Suppressor macrophage treated with lipopolysaccharide for 4 hours (primary cell): ENCODE measurements at regions not wholly inside any gene's neighbourhood (a gene's known extent, or its start where the extent isn't known, plus 50 kb on each side); places are given as distances from the start of the nearest gene placed in this dataset.

Experiments used
- DNase-seq: peaks from one replicate; pipeline ENCODE4 v3.0.0-alpha.2; 2020

DNA sequence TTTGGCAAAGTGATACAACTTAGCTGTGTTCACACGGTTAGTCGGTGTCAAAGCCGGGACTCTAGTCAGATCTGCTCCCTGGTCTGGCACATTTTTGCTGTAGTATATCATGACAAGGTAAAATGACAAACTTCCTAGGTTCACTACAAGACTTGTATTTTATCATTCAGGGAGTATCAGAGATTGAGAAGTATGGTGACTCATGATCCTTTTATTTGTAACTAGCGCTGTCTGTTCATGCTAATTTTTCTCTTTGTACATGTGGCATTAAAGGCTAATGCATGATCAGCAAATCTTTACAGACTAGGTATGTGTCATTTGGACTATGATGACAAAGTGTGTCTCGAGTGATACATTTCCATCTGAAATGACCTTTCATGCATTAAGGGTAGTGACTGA lies 326.7 kb downstream of the SIPA1L2 start:
- no peak for DNase-seq

DNA sequence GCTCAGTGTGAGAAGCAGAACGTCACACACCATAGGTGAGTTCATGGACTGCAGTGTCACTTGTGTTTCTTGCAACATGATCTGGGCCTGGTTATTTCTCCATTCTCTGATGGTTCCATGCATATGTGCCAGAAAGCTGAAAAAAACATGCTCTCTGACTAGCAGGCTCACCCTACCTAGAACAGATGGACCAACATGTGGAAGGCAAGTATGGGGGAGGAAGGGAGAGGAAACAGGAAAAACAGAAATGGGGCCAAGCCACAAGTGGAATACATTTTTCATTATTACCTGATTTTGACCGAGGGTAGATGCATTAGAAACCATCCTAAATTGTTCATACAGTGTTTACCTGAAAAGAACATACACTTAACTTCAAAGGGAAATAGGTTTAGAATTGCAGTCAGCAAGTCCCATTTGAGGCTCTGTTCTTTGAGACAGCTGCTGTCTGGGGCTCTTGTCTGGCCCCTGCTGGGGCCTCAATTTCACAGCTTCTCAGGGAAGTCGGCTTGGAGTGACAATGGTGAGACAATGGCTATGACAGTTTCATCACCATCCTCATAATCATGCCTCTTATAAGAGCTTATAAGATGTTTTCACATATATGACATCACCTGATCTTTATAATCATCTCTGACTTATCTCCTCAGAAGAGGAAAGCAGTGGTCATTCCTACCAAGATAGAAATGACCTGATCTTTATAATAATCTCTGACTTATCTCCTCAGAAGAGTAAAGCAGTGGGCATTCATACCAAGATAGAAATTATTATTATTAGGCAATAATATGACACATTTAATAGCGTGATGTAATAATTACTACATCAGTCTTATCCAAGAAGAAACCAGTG lies 327.3 kb downstream of the SIPA1L2 start:
- DNase-seq, result no peak

DNA sequence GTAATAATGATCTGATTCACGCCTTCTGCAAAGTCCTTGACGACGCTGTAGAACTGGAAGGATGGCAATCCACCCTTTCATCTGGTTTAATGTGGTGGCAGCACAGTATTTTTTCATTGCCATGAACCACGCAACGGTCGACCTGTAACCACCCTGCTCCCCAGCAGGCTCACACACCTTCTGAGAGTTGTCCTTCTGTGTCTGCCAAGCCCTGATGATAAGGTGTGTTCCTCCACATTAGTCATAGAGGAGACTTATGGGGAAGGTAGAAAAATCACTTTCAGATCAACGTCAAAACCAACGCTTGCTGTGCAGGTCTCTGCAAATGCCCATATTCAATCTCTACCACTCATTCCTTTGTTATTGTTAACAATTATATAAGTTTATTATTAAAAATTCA lies 328.7 kb downstream of the SIPA1L2 start:
- DNase-seq, result no peak

DNA sequence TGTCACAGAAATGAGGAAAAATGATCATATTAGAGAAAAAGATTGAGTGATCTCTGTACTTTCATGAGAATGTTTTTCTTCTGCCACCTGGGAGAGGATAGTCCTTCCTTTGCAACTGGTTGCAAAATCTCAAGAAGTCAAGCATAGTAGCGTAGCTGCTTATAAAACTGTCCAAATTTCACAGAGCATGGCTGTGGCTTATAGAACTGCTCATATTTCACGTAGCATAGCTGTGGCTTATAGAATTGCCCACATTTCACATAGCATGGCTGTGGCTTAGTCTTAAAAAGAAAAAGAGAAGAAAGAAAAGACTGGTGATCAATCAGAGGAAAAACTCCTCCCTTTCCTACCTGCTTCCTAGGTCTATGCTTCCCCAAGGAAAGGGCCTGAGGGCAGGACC lies 329.5 kb downstream of the SIPA1L2 start:
- no peak for DNase-seq

DNA sequence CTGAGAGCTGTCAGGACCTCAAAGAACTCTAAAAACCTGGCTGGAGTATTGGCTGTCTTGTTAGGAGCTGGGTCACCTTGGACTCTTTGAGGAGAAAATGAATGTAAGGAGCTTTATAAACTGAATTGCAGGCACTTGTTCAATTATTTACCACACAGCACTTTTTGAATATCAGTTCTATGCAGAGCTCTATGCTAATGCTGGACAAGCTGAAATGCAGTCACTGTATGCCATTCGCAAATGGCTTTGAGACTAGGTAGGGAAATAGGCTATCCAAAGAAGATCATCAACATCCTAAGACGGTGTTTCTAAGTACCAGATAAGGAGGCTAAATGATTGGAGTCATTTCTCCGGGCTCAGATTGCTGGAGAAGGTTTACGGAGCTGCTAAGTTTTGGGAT lies 333.5 kb downstream of the SIPA1L2 start:
- DNase-seq, result no peak

DNA sequence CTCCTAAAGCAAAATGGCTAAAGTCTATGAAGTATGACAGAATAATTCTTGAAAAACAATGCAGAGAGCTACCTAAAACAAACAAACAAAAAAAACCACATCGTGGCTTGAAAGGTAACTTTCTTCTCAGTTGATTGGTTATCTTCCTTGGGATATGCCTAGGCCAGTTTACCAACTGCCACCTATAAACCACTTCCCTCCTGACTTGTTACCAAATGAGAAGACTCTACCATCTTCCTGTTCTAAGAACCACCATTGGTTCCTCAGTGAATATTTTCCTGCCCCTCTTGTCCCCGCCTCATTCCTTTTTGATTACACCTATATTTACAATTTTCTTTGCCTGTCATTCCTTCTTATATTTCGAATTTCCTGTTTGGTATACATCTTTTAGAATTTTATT lies 336.6 kb downstream of the SIPA1L2 start:
- no peak for DNase-seq

DNA sequence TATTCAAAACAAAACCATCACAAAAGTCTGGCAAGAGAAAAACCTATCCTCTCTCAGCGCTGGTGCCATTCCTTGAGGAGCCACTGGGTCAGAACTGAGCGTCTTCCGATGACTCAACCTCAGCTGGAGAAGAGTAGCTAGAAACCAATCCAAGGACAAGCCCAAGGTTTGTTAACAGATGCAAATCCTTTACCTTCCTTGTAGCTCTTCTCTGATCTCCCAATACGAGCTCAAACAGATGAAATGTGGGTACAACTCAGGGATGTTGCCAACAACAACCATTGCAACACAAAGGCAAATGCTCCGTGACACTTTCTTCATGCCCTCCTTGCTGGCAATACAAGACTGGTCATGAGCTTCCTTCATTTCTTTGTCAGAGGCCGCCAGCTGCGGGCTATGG lies 337.1 kb downstream of the SIPA1L2 start:
- DNase-seq, result no peak

DNA sequence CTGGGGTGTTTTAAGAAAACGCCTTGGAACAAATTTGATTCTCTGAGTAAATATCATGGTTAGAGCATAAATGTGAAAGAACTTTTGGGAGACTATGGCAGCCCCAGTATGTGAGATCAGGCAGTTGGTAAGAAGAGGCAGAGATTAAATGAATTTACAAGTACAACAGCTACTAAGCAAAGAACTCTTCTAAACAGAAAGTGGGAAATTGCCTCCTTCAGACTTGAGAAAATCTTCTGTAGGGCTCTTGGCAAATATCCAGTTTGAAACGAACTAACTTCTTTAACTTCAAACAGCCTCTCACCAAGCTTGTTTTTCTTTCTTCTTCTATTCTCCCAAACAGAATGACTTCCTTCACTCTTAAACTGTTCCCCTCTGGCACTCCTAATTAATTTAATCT lies 337.7 kb downstream of the SIPA1L2 start:
- no peak for DNase-seq

DNA sequence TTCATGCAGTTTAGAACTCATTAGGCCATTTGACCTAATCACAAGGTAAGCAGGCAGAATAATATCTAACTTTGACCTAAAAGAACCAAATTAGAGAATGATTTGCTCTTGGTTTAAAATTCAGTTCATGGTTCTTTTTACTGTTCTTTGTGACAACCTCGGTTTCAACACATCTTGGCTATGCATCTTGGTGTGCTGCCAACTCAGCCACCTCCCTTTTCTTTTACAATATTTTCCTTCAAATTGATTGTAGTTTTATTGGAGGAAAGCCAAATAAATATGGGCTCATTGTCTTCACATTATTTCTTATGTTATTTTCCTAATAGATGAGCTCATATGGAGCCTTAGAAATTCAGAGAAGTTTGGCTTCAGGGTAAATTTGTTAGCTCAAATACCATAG lies 338.3 kb downstream of the SIPA1L2 start:
- DNase-seq, result no peak

DNA sequence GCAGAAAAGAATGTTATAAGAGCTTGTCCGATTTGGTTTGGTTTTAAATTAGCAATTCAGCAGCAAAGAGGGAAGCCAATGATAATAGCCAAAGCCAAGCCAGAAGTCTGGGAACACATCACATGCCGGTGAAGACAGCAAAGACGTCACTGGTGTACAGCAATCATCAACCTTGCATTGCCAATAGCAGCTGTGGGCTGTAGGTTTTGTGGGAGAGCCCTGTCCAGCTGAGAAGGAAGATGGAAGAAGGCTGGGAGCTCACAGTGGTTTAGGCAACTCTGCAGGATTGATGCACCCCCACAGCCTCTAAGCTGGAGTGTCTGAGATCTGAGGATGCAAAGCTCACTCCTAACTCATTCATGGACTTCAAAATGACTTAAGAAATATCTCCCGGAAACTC lies 338.7 kb downstream of the SIPA1L2 start:
- no peak for DNase-seq

DNA sequence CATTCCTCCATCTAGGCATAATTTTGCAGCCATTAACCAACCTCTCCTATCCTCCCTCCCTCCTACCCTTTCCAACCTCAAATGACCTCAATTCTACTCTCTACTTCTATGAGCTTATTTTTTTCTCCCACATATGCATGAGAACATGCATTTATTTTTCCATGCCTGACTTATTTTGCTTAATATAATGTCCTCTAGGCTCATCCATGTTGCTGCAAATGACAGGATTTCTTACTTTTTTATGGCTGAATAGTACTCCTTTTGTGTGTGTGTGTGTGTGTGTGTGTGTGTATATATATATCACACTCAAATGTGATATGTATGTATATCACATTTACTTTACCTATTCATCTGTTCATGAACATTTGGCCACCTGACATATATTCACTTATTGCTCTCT lies 339.4 kb downstream of the SIPA1L2 start:
- DNase-seq, result no peak

DNA sequence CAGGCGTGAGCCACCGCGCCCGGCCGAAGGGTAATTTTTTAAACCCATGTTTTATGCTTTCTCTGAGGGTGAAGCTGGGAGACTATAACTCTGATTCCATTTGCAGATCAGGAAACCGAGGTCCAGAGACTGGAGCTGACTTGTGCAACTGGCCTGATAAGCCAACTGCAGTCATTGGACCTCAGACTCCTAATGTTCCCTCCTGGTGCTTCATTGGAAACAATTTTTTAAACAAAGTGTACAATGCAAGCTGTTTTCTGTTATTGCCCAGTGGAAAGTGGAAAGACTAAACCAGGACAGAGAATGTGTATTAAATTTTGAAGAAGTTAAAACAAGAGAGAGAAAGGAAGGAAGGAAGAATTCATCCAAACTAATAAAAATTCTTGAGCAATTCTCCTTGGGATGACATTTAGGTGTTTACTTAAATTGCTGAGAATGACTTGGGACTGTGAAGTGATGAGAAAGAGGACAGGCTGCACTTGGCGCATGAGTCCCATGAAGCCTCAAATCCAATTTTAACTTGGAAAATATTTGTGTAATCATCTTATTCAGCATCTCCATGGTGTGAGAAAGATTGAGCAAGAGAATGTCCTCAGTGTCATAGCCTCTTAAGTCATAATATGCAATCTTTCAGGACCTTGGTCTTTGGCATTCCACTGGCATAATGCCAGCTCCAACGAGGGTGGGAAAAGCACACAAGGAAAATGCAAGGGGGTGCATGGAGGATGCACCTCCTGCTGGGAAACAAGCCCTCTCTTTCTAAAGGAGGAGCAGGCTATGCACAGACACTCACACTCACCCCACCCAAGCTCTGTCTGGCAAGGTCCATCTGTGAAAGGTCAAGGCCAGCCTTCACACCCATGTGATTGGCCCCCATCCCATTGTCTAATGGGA lies 342.0 kb downstream of the SIPA1L2 start:
- DNase-seq, result no peak

DNA sequence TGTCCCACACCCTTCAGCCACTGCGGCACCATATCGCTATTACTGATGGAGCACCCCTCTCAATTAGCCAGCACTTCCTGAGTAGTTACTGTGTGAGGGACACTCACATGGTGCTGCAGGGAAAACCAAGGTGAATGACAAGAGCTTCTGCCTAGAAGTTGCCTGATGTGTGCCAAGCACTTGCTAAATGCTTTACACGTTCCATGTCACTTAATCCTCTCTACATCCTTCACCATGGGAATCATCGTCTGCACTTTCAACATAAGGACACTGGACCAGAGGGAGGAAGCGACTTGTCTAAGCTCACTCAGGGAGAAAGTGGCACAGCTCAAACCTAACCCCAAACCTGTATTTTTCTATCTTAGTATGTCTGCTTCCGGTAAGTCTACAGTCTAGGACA lies 344.8 kb downstream of the SIPA1L2 start:
- no peak for DNase-seq

DNA sequence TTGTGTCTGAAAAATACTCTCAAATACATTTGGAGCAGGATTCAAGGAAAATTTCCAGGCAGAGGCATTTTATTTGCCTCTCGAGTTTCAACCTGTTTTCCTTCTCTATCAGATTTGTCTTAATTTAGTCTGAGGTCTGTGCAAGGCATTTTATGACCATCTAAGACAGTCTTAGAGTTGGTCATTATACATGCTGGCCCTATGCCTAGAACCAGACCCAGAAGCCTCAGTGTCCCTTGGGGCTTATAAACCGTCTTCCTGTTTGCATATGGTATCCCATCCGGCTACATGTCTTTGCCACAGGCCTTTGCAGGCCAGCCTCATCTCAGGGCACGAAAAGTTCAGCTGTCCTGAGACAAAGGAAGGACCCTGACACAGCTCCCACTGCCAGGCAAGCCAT lies 346.1 kb downstream of the SIPA1L2 start:
- no peak for DNase-seq

DNA sequence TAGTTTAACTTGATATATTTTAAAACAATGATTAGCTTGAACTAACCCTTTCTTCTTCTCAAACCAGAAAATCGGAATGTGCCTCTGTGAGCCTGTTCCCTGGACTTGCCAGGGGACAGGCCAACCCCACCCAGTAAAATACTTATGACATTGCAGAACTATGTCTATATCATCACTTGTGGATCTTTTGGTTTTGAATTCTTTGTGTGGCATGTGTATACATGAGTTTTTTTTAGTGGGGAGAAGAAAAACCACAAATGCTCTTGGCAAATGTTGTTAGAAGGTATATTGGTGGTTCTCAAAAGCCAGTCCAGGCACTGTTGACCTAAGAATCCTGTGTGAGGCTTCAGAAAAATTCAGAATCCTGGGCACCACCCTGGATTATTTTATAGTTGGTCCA lies 347.4 kb downstream of the SIPA1L2 start:
- no peak for DNase-seq

DNA sequence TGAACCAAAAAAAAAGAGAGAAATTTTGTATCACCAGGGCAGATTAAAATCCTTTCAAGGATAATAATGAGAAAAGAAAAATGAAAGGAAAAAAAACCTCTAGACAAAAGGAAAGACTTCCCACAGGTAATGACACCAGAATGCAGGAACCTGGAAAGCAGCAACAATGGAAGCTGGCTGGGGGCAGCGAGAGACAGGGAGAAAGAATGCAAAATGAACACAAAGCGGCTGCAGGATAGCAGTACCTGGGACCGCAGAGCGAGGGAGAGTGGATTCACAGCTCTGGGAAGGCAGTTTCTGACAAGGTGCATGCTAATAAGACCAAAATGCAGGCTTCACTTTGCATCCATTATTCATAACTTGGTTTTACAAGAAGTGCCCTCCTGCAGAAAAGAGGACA lies 349.0 kb downstream of the SIPA1L2 start:
- DNase-seq, result no peak

DNA sequence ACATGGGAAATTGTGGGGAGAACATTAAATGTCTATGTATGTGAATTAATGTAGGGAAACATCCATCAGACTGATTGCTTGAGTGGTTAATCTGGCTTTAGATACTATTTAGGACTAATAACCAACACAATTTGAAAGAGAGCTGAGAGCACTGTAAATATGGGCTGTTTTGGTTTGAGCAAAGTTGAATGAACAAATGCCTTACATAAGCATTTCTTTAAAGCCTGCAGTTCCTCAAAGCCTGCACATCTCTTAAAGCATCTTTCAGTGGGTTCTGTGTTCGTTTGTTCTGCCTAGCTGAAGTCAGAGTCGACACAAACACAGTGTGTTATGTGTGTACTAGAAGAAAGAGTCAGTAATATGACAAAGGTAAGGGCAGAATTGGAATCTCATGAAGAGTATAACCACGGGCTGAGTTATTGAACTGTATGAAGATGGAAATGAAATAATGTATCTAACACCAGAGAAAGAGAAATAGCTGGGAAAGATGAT lies 350.0 kb downstream of the SIPA1L2 start:
- no peak for DNase-seq

DNA sequence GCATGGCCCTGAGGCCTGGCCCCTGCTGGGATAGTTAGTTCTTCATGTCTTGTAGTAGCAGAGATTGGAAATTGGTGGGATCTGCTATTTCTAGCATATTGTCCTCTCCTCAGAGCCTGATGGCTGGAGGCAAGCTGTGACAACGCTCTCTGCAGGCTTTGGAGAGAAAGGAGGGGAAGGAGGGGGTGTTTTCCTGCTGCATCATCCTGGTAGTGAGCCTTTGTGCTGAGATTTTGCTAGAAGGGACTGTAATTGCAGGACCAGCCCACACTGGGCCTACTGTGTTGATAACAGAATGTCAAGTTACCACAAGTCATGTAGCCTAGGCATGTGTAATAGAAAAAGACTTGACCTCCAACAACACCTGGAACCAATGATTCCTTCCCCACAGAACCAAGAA lies 351.0 kb downstream of the SIPA1L2 start:
- no peak for DNase-seq

DNA sequence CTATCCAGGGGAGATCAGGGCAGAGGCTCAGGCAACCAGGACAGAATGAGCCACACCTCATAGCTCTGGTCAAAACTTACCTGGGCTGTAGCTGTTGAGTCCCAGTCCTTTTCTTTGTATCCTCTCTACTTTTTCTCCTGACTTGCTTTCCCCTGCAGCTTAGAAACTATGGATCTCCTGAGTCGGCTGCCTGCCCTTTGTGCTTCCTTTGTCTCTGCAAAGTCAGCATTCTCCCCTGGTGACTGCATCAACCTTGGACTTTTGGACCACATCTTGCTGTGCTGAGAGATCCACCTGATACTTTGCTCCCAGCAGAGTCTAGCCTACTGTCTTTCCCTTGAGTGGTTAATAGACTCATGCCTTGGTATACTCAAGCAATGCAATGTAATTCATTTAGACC lies 353.3 kb downstream of the SIPA1L2 start:
- no peak for DNase-seq

DNA sequence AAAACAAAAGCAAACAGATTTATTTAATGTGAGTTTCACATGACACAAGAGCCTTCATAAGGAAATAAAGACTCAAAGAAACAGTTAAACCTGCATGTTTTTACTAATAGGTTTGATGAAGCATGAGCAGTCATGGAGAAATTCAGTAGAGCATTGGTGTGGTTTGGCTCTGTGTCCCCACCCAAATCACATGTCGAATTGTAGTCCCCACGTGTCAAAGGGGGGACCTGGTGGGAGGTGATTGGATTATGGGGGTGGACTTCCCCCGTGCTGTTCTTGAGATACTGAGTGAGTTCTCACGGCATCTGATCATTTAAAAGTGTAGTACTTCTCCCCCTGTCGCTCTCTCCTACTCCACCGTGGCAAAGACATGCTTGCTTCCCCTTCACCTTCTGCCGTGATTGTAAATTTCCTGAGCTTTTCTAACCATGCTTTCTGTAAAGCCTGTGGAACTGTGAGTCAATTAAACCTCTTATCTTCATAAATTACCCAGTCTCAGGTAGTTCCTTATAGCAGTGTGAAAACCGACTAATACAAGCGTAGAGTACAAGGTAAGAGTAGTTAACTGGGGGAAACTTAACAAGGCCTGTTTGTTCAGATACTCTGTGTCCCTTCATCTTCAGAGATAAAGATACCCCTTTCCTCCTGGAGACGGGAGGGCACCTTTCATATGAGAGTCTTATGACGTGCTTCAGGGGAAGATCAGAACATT lies 354.8 kb downstream of the SIPA1L2 start:
- no peak for DNase-seq

DNA sequence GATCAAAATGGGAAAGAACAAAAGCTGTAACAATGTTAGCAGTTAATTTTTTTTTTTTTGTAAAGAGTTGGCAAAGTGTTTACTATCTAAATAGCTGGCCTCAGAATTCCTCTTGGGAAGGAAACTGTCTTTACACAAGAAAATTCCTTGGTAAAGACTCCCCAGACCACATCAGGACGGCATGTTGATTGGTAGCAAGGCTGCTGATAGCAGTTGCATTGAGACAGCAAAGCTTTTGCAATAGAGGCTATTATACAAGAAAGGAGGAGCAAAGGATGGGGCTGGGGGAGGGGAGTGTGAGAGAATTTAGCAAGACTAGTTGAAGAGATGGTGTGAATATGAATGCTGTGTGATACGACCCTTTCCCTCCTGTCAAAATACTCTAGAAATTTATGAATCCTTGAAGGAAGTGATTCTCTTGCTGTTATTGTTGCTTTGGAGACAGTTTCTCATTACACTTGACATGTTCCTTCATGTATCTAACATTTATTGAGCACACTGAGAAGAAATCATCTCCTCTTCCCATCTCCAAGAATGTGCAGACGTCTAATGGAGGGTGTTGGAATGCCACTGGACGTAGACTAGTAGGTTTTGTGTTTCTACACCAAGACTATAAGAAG lies 355.6 kb downstream of the SIPA1L2 start:
- no peak for DNase-seq

DNA sequence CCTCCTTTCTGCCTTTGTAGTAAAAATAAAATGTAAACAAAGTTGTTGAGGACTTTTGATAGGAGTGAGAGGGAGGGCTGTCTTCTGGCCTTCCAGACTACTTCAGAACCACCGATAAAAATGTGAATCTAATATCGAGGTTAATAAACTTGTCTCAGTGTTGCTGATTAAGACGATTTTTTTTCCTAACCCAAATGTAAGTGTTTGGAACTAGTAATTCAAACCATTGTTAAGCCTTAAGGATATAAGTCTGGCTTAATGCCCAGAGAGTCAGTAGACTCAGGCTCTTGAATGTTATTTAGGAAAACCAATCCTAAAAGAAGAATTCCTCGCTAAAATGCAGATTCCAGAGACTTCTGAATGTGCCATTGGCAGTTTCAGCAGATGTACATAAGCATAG lies 356.9 kb downstream of the SIPA1L2 start:
- DNase-seq, result no peak

DNA sequence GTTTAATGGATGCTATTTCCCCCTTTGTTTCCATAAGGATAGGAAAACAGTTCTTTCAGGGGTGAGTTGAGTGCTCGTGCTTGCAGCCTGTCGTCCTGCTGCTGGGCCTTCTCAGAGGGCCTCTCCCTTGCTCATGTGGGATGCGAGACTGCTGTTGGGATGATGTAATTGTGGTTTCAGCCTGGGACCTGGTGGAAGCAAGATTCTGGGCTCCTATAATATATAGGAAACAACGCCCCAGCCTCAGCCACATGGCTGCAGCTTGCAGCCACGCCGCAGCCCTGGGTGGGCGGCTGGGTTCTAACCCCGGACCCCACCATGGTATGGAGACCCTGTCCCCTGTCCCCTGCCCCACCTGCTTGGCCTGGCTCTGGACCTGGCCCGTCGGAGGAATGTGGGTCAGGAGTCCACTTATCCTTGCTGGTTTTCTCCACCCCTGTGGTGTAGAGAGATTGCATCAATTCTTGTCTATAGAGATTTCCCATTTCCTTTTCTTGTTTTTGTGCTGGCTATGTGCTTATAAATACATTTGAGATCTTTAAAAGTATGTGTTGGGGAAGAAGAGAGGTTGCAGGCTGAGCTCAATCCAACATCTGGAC lies 357.8 kb downstream of the SIPA1L2 start:
- DNase-seq, result no peak
